Naive B cell (primary cell): ENCODE measurements at regions not wholly inside any gene's neighbourhood (a gene's known extent, or its start where the extent isn't known, plus 50 kb on each side); places are given as distances from the start of the nearest gene placed in this dataset.

ENCODE experiments used
- ATAC-seq, 2 donors: fragments of 150-1000 bp; cut with Tn5 transposase; 2 replicates each; pipeline ENCODE4 v1.10.0; 2021; ENCODE audit warnings: low read depth in 2 of 2, mild to moderate bottlenecking in 2 of 2, moderate library complexity in 2 of 2
- DNase-seq: peaks from one replicate; pipeline ENCODE4 v3.0.0; 2022
- H3K27ac Mint-ChIP-seq, 6 donors: one replicate each; pipeline ENCODE4 v1.8.0; 2020 to 2022; ENCODE audit warnings: mild to moderate bottlenecking in 6 of 6, mixed read lengths in 6 of 6, moderate library complexity in 5 of 6, inconsistent platforms in 2 of 6
- H3K27me3 Mint-ChIP-seq, 3 donors: one replicate each; pipeline ENCODE4 v1.8.0; 2021 to 2022; ENCODE audit warnings: mixed read lengths in 3 of 3, mild to moderate bottlenecking in 1 of 3
- H3K36me3 Mint-ChIP-seq, 2 donors: one replicate each; pipeline ENCODE4 v1.8.0; 2020 to 2022; ENCODE audit warnings: mixed read lengths in 2 of 2, inconsistent platforms in 1 of 2, mild to moderate bottlenecking in 1 of 2
- H3K4me1 Mint-ChIP-seq, 3 donors: one replicate each; pipeline ENCODE4 v1.8.0; 2020 to 2022; ENCODE audit warnings: mixed read lengths in 3 of 3, inconsistent platforms in 1 of 3, mild to moderate bottlenecking in 1 of 3, moderate library complexity in 1 of 3
- H3K4me3 Mint-ChIP-seq, 8 donors: one replicate each; pipeline ENCODE4 v1.8.0; 2020 to 2022; ENCODE audit warnings: mild to moderate bottlenecking in 8 of 8, mixed read lengths in 8 of 8, moderate library complexity in 8 of 8, inconsistent platforms in 2 of 8
- H3K9me3 Mint-ChIP-seq, 7 donors: one replicate each; pipeline ENCODE4 v1.8.0; 2020 to 2022; ENCODE audit warnings: mixed read lengths in 7 of 7, mild to moderate bottlenecking in 5 of 7, inconsistent platforms in 2 of 7, moderate library complexity in 1 of 7

DNA sequence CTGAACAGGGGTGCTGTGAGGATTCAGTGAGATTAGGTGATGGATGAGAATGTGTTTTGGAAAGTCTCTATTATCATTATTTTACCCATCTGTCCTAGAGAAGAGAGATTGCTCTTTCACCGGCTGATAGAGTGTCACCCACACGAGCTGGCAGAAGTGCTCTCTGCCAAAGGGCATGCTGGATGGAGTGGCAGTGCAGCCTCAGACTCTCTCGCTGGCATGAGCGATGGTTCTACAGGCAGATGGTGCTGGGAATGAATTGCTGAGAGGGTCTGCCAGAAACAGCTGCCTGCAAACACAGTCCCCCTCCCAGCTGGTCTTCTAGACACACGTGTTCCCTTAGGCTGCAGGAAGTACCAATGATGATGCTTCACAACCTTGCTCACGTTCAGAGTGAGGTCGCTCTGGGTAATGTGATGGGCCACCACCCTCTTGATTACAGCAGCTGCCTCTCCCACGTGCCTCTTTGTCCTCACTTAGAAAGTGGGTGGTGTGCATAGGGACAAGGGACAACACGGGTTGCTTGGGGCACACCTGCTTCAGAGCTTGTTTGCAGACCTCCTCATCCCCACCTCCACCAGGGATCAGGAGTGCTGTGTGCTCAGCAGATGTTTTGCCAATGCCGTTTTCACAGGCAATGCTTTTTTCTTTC, 84.7 kb downstream of the FOXA2 start:
- no peak overlapping the region for H3K4me3 Mint-ChIP-seq
- peaks cover 7 to 13% (median 9%) of the 10 kb centered on the region in 3 donors for H3K27me3 Mint-ChIP-seq
- no peak for ATAC-seq
- no peak for DNase-seq
- no peak overlapping the region for H3K27ac Mint-ChIP-seq
- H3K9me3 Mint-ChIP-seq, result peaks cover 0 to 2% (median 0%) of the 10 kb centered on the region in 7 donors
- H3K36me3 Mint-ChIP-seq, result no peaks in the 10 kb centered on the region
- H3K4me1 Mint-ChIP-seq, result no peaks in the 10 kb centered on the region

- ATAC-seq, result no peak
- Mint-ChIP-seq H3K36me3 (no peaks in the 10 kb centered on the region), H3K27me3 (peaks cover 12 to 25% (median 20%) of the 10 kb centered on the region in 3 donors), H3K27ac (no peak overlapping the region), H3K9me3 (peaks cover 0 to 2% (median 0%) of the 10 kb centered on the region in 7 donors), H3K4me3 (no peak overlapping the region), H3K4me1 (no peaks in the 10 kb centered on the region)
- DNase-seq, result no peak
These were observed 87.6 kb downstream of the FOXA2 start for GRCh38 chr20:22496817-22497216.

DNA sequence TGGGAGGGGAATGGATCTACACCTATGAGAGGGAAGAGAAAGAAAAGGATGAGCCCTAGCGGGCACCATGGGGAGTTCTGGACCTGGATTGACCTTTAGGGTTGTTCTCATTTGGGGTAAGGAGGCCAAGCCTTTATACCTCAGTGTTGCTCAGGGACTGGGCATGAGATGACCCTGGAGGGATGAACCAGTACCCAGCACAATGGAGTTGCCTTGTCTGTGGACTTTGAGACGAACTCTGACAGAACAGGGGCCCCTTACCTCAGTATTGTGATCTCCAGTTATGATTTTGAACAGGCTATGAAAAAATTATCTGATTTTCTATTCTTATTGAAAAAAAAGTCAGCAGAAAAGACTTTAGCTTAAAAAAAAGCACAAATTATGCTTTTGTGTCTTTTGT, 88.6 kb downstream of the FOXA2 start:
- no peaks in the 10 kb centered on the region for H3K4me1 Mint-ChIP-seq
- H3K27me3 Mint-ChIP-seq, result peaks cover 13 to 29% (median 22%) of the 10 kb centered on the region in 3 donors
- no peak overlapping the region for H3K27ac Mint-ChIP-seq
- ATAC-seq (no peak), DNase-seq (no peak)
- H3K4me3 Mint-ChIP-seq, result no peak overlapping the region
- no peaks in the 10 kb centered on the region for H3K36me3 Mint-ChIP-seq
- H3K9me3 Mint-ChIP-seq, result peaks cover 0 to 2% (median 0%) of the 10 kb centered on the region in 7 donors

DNA sequence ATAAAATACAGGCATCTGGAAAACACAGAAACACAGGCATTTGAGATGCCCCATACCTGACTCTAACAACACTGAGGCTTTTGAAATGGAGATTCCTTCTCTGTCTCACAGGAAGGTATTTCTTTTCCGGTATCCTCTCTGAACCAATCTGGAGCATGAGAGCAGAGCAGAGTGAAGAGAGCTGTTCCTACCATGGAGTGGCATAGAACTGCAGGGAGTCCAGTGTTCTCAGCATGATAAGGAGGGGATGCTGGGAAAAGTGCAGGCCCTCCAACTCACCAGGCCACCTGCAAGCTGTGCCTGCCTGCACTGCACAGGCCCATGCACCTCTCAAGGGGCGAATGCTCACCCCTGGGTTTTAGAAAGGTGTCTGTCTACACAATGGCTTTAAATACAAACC, 89.2 kb downstream of the FOXA2 start:
- H3K4me1 Mint-ChIP-seq, result no peaks in the 10 kb centered on the region
- no peak for ATAC-seq
- no peak overlapping the region for H3K4me3 Mint-ChIP-seq
- H3K9me3 Mint-ChIP-seq, result peaks cover 0 to 2% (median 0%) of the 10 kb centered on the region in 7 donors
- H3K27me3 Mint-ChIP-seq, result peaks cover 14 to 33% (median 25%) of the 10 kb centered on the region in 3 donors
- H3K27ac Mint-ChIP-seq, result no peak overlapping the region
- no peak for DNase-seq
- H3K36me3 Mint-ChIP-seq, result no peaks in the 10 kb centered on the region

DNA sequence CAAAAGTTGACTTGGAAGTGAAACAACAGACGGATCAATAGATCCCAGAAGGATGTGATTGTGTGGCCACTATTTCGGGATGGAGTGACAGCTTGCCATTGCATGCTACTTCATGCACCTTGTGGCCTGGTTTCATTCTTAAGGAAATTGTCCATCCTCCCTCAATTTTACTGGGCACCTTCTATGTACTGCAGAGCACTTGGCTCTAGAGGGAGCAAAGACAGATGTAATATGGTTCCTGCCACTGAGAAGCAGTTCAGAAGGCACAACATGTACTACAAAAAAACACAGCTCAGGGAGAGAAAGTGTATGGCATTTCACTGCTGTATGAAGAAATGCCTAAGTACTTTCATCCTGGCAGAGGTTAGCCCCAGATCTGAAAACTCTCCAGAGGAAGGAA, 91.9 kb downstream of the FOXA2 start:
- no peak overlapping the region for H3K27ac Mint-ChIP-seq
- no peaks in the 10 kb centered on the region for H3K4me1 Mint-ChIP-seq
- H3K4me3 Mint-ChIP-seq, result no peak overlapping the region
- H3K9me3 Mint-ChIP-seq, result peaks cover 0 to 2% (median 0%) of the 10 kb centered on the region in 7 donors
- no peak for ATAC-seq
- DNase-seq, result no peak
- no peaks in the 10 kb centered on the region for H3K36me3 Mint-ChIP-seq
- H3K27me3 Mint-ChIP-seq, result peaks cover 26 to 40% (median 37%) of the 10 kb centered on the region in 3 donors

GRCh38 chr20:22491194-22491505, 93.2 kb downstream of the FOXA2 start:
- DNase-seq (no peak), ATAC-seq (no peak)
- Mint-ChIP-seq H3K36me3 (no peaks in the 10 kb centered on the region), H3K4me3 (no peak overlapping the region), H3K27me3 (peaks cover 26 to 40% (median 33%) of the 10 kb centered on the region in 3 donors), H3K9me3 (peaks cover 0 to 2% (median 0%) of the 10 kb centered on the region in 7 donors), H3K27ac (peak overlapping the region in 1 of 6 donors; percentile 64), H3K4me1 (no peaks in the 10 kb centered on the region)

DNA sequence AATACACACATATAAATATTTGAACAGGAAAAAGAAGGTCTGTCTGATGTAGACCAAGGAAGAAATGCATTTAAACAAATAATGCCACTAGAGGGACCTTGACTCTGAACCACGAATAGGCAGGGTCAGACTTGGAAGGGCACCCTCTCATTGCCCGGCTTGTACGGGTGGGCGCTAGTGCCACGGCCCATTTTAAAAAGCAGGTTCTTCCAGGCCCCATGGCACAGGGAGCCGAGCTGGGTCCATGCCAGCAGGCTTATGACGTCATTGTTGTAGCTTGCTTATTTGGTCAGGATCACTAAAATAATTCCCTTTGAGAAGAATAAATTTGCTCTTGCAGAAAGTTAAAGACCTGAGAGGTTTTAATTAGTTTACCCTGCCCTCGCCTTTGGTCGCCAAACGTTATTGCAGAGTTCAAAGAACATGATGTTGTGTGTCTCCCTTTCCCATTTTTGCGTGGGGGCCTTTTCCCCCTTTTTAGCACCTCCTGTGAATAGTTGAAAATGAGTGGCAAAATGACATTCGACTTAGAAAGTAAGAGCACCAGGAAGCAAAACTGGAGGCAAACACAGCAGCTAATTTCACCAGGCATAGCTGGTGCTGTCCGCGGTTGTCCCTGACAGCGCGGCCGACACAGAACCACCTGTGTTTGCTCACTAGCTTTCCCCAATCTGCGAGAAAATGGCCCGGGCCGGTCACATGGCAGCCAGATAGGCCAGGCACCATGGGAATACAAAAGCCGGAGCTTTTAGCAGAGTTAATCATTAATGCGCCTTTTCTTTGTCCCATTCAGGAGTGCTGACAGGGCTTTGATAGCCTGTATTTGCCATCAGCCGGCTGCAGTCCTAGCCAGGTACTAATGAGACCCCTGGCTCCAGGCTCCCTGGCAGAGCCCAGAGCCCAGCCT, 93.8 kb downstream of the FOXA2 start:
- H3K4me1 Mint-ChIP-seq, result no peaks in the 10 kb centered on the region
- no peak overlapping the region for H3K4me3 Mint-ChIP-seq
- no peak overlapping the region for H3K27ac Mint-ChIP-seq
- no peaks in the 10 kb centered on the region for H3K36me3 Mint-ChIP-seq
- peaks cover 24 to 40% (median 33%) of the 10 kb centered on the region in 3 donors for H3K27me3 Mint-ChIP-seq
- DNase-seq (no peak), ATAC-seq (no peak)
- peaks cover 0 to 2% (median 0%) of the 10 kb centered on the region in 7 donors for H3K9me3 Mint-ChIP-seq

DNA sequence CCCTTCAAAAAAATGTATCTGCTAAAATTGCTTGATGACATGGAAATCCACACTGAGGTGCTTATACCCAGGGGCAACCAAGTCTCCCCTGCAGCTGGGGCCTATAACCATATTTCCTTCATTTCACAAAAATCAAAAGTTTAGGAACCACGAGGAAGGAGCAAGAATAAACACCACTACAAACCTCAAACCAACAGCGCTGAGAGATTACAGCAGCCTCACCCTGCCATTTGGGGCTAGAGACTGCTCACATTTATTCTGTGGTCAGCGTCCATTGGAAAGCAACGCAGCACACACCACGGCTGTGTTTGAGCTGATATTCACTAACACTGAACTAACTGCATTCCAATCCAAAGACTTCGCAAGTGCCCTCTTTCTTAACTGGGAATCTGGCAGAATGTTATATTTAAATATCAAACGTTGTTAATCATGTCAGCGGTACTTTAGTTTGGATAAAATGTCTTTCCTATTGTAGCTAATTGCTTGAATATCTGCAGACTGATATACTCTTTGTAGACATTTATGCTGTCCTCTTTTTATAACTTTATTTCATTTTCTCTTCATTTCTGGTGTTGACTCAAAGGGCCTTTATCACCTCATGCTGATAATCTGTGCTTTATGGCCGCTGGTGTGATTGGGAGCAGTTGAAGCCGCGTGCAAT, 94.6 kb downstream of the FOXA2 start:
- DNase-seq, result no peak
- no peak overlapping the region for H3K27ac Mint-ChIP-seq
- H3K4me3 Mint-ChIP-seq, result no peak overlapping the region
- no peak for ATAC-seq
- H3K9me3 Mint-ChIP-seq, result peaks cover 0 to 2% (median 0%) of the 10 kb centered on the region in 7 donors
- no peaks in the 10 kb centered on the region for H3K36me3 Mint-ChIP-seq
- H3K4me1 Mint-ChIP-seq, result no peaks in the 10 kb centered on the region
- H3K27me3 Mint-ChIP-seq, result peaks cover 19 to 40% (median 33%) of the 10 kb centered on the region in 3 donors

DNA sequence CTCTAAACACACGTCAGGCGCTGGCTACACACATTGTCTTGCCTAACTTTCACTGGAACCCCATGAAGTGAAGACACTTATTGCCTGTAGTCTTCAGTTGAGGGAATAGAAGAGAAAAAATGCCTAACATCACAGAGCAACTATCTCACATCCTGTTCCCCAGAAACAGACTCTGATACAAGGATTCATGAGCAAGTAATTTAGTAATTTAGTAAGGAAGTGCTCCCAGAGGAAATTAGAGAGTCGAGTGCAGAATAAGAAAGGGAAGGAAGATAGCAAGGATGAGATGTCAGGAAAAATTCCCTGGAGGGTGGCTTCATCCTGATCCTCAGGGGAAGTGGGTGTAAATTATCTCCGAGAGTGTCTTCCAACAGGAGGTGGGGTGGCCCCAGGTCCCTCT, 104.0 kb downstream of the FOXA2 start:
- no peak for DNase-seq
- Mint-ChIP-seq H3K4me3 (no peak overlapping the region), H3K9me3 (peaks cover 3 to 18% (median 11%) of the 10 kb centered on the region in 7 donors), H3K4me1 (no peaks in the 10 kb centered on the region), H3K27ac (no peak overlapping the region), H3K36me3 (peaks cover 0 to 8% of the 10 kb centered on the region in 2 donors), H3K27me3 (peaks cover 23 to 36% (median 32%) of the 10 kb centered on the region in 3 donors)
- no peak for ATAC-seq

- ATAC-seq (no peak), DNase-seq (no peak)
- Mint-ChIP-seq H3K27ac (no peak overlapping the region), H3K36me3 (peaks cover 0 to 16% of the 10 kb centered on the region in 2 donors), H3K4me3 (no peak overlapping the region), H3K4me1 (no peaks in the 10 kb centered on the region), H3K27me3 (peaks cover 18 to 24% (median 22%) of the 10 kb centered on the region in 3 donors), H3K9me3 (peaks cover 10 to 30% (median 18%) of the 10 kb centered on the region in 7 donors)
These were observed 108.7 kb downstream of the FOXA2 start for GRCh38 chr20:22475662-22476061.

GRCh38 chr20:22474224-22474623, 110.1 kb downstream of the FOXA2 start:
- H3K27ac Mint-ChIP-seq, result no peak overlapping the region
- no peak for ATAC-seq
- H3K27me3 Mint-ChIP-seq, result peaks cover 18 to 22% (median 22%) of the 10 kb centered on the region in 3 donors
- H3K9me3 Mint-ChIP-seq, result peaks cover 10 to 30% (median 18%) of the 10 kb centered on the region in 7 donors
- H3K4me3 Mint-ChIP-seq, result no peak overlapping the region
- H3K4me1 Mint-ChIP-seq, result no peaks in the 10 kb centered on the region
- DNase-seq, result no peak
- peaks cover 0 to 16% of the 10 kb centered on the region in 2 donors for H3K36me3 Mint-ChIP-seq

- H3K36me3 Mint-ChIP-seq, result peaks cover 0 to 16% of the 10 kb centered on the region in 2 donors
- no peaks in the 10 kb centered on the region for H3K4me1 Mint-ChIP-seq
- no peak for DNase-seq
- H3K27me3 Mint-ChIP-seq, result peaks cover 16 to 22% (median 18%) of the 10 kb centered on the region in 3 donors
- ATAC-seq, result no peak
- H3K4me3 Mint-ChIP-seq, result no peak overlapping the region
- H3K9me3 Mint-ChIP-seq, result peaks cover 6 to 25% (median 14%) of the 10 kb centered on the region in 7 donors
- peak overlapping the region in 1 of 6 donors; percentile 44 for H3K27ac Mint-ChIP-seq
These were observed 111.1 kb downstream of the FOXA2 start for GRCh38 chr20:22473293-22473692.

- Mint-ChIP-seq H3K9me3 (peaks cover 5 to 23% (median 8%) of the 10 kb centered on the region in 7 donors), H3K4me1 (no peaks in the 10 kb centered on the region), H3K27me3 (peaks cover 12 to 22% (median 18%) of the 10 kb centered on the region in 3 donors), H3K4me3 (no peak overlapping the region), H3K27ac (no peak overlapping the region), H3K36me3 (peaks cover 0 to 16% of the 10 kb centered on the region in 2 donors)
- DNase-seq (no peak), ATAC-seq (no peak)
These were observed 111.8 kb downstream of the FOXA2 start for GRCh38 chr20:22472447-22473100.
